ENCODE measurements at regions not wholly inside any gene's neighbourhood (a gene's known extent, or its start where the extent isn't known, plus 50 kb on each side); places are given as distances from the start of the nearest gene placed in this dataset.

- H4K20me1 ChIP-seq (ENCODE audit: insufficient read depth, low read length), result no peaks in the 10 kb centered on the region
- H3K9me3 ChIP-seq (ENCODE audit: insufficient read depth, low read length, severe bottlenecking), result no peaks in the 10 kb centered on the region
- no peaks in the 10 kb centered on the region for H3K36me3 ChIP-seq (ENCODE audit: insufficient read depth, low read length)
- TF ChIP-seq EZH2 (IDR thresholded peaks at IDR 0.05; ENCODE audit: borderline replicate concordance, low read depth, low read length, severe bottlenecking), result no peak
- TF ChIP-seq, protein P1, sequence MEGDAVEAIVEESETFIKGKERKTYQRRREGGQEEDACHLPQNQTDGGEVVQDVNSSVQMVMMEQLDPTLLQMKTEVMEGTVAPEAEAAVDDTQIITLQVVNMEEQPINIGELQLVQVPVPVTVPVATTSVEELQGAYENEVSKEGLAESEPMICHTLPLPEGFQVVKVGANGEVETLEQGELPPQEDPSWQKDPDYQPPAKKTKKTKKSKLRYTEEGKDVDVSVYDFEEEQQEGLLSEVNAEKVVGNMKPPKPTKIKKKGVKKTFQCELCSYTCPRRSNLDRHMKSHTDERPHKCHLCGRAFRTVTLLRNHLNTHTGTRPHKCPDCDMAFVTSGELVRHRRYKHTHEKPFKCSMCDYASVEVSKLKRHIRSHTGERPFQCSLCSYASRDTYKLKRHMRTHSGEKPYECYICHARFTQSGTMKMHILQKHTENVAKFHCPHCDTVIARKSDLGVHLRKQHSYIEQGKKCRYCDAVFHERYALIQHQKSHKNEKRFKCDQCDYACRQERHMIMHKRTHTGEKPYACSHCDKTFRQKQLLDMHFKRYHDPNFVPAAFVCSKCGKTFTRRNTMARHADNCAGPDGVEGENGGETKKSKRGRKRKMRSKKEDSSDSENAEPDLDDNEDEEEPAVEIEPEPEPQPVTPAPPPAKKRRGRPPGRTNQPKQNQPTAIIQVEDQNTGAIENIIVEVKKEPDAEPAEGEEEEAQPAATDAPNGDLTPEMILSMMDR (IDR thresholded peaks at IDR 0.05; ENCODE audit: borderline replicate concordance, extremely low read depth, low read length, poor library complexity, severe bottlenecking), result no peak
- ATAC-seq (ENCODE audit: insufficient read depth, low read depth) (no peak), DNase-seq (no peak)
- H3K27me3 ChIP-seq (ENCODE audit: insufficient read depth, low read length, poor library complexity), result no peaks in the 10 kb centered on the region
- H3K4me2 ChIP-seq (ENCODE audit: insufficient read depth, low read length), result no peak overlapping the region
- no peaks in the 10 kb centered on the region for H3K79me2 ChIP-seq (ENCODE audit: insufficient read depth, low read length)
- no peak overlapping the region for H3K9ac ChIP-seq (ENCODE audit: low read depth, low read length)
- no peaks in the 10 kb centered on the region for H3K4me1 ChIP-seq (ENCODE audit: insufficient read depth, low read length)
- no peak overlapping the region for H2AFZ ChIP-seq (ENCODE audit: low read depth, low read length)
- no peak overlapping the region for H3K4me3 ChIP-seq (ENCODE audit: low read depth in 1 of 2, low read length in 2 of 2)
- no peak overlapping the region for H3K27ac ChIP-seq (ENCODE audit: low read length)
These were observed 53.3 kb upstream of the STK38L start for GRCh38 chr12:27190761-27191160.

DNA sequence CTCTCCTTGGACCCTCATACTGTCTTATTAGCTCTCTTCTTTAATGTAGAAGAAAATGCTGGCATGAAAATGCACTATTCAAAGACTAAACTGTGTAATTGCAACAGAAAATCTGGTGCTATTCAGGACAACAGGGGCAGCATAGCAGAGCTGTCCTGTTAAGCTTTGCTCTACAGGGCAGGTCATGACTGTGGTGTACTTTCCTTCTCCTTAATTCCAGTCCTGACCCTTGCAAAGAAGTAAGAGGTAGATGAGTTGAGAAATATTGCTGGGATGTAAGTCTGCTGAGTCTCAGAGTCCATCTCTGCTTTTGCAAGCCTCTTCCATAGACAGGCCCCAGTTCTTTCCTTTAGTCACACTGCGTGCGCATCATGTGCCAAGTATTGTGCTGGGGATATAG is 52.6 kb upstream of the STK38L start:
- H3K9me3 ChIP-seq (ENCODE audit: insufficient read depth, low read length, severe bottlenecking), result no peaks in the 10 kb centered on the region
- DNase-seq (no peak), ATAC-seq (ENCODE audit: insufficient read depth, low read depth) (no peak)
- no peaks in the 10 kb centered on the region for H4K20me1 ChIP-seq (ENCODE audit: insufficient read depth, low read length)
- no peaks in the 10 kb centered on the region for H3K4me1 ChIP-seq (ENCODE audit: insufficient read depth, low read length)
- no peaks in the 10 kb centered on the region for H3K36me3 ChIP-seq (ENCODE audit: insufficient read depth, low read length)
- H2AFZ ChIP-seq (ENCODE audit: low read depth, low read length), result no peak overlapping the region
- H3K27me3 ChIP-seq (ENCODE audit: insufficient read depth, low read length, poor library complexity), result no peaks in the 10 kb centered on the region
- no peak for TF ChIP-seq EZH2 (IDR thresholded peaks at IDR 0.05; ENCODE audit: borderline replicate concordance, low read depth, low read length, severe bottlenecking)
- TF ChIP-seq, protein P1 (IDR thresholded peaks at IDR 0.05; ENCODE audit: borderline replicate concordance, extremely low read depth, low read length, poor library complexity, severe bottlenecking), result no peak
- H3K9ac ChIP-seq (ENCODE audit: low read depth, low read length), result no peak overlapping the region
- no peak overlapping the region for H3K4me3 ChIP-seq (ENCODE audit: low read depth in 1 of 2, low read length in 2 of 2)
- no peak overlapping the region for H3K4me2 ChIP-seq (ENCODE audit: insufficient read depth, low read length)
- no peaks in the 10 kb centered on the region for H3K79me2 ChIP-seq (ENCODE audit: insufficient read depth, low read length)
- no peak overlapping the region for H3K27ac ChIP-seq (ENCODE audit: low read length)

- H3K4me1 ChIP-seq (ENCODE audit: insufficient read depth, low read length), result no peaks in the 10 kb centered on the region
- no peak overlapping the region for H3K4me3 ChIP-seq (ENCODE audit: low read depth in 1 of 2, low read length in 2 of 2)
- ATAC-seq (ENCODE audit: insufficient read depth, low read depth) (no peak), DNase-seq (no peak)
- no peak overlapping the region for H3K27ac ChIP-seq (ENCODE audit: low read length)
- H3K36me3 ChIP-seq (ENCODE audit: insufficient read depth, low read length), result no peaks in the 10 kb centered on the region
- no peaks in the 10 kb centered on the region for H3K9me3 ChIP-seq (ENCODE audit: insufficient read depth, low read length, severe bottlenecking)
- no peak overlapping the region for H3K9ac ChIP-seq (ENCODE audit: low read depth, low read length)
- no peaks in the 10 kb centered on the region for H4K20me1 ChIP-seq (ENCODE audit: insufficient read depth, low read length)
- TF ChIP-seq, protein P1 (IDR thresholded peaks at IDR 0.05; ENCODE audit: borderline replicate concordance, extremely low read depth, low read length, poor library complexity, severe bottlenecking), result no peak
- no peak for TF ChIP-seq EZH2 (IDR thresholded peaks at IDR 0.05; ENCODE audit: borderline replicate concordance, low read depth, low read length, severe bottlenecking)
- H3K4me2 ChIP-seq (ENCODE audit: insufficient read depth, low read length), result no peak overlapping the region
- H2AFZ ChIP-seq (ENCODE audit: low read depth, low read length), result no peak overlapping the region
- H3K27me3 ChIP-seq (ENCODE audit: insufficient read depth, low read length, poor library complexity), result no peaks in the 10 kb centered on the region
- no peaks in the 10 kb centered on the region for H3K79me2 ChIP-seq (ENCODE audit: insufficient read depth, low read length)
These were observed 51.8 kb upstream of the STK38L start for GRCh38 chr12:27192118-27192802.

Measured in DND-41 (cell line).